Activated T-cell treated with anti-CD3 and anti-CD28 coated beads for 24 hours (primary cell): ENCODE measurements at regions not wholly inside any gene's neighbourhood (a gene's known extent, or its start where the extent isn't known, plus 50 kb on each side); places are given as distances from the start of the nearest gene placed in this dataset.

Source experiments
- DNase-seq: peaks from one replicate; pipeline ENCODE4 v3.0.0-alpha.2; 2020; ENCODE audit warnings: low read depth

- no peak for DNase-seq
Measured at GRCh38 chr18:72470391-72470790, 73.8 kb downstream of the CBLN2 start.

- DNase-seq: no peak
Measured at GRCh38 chr18:72468021-72468710, 76.0 kb downstream of the CBLN2 start.

GRCh38 chr18:72460210-72460680, 83.9 kb downstream of the CBLN2 start:
- DNase-seq: no peak

- DNase-seq: no peak
Measured at GRCh38 chr18:72458271-72458670, 85.9 kb downstream of the CBLN2 start.

GRCh38 chr18:72456802-72457201, 87.3 kb downstream of the CBLN2 start:
- DNase-seq: no peak

- DNase-seq: no peak
Measured at GRCh38 chr18:72452328-72452727, 91.8 kb downstream of the CBLN2 start.

- DNase-seq: no peak
Measured at GRCh38 chr18:72444798-72445155, 99.4 kb downstream of the CBLN2 start.

- DNase-seq: no peak
Measured at GRCh38 chr18:72444111-72444797, 99.9 kb downstream of the CBLN2 start.

GRCh38 chr18:72436401-72436800, 107.7 kb downstream of the CBLN2 start:
- DNase-seq: no peak

GRCh38 chr18:72433756-72434155, 110.4 kb downstream of the CBLN2 start:
- no peak for DNase-seq

- no peak for DNase-seq
Measured at GRCh38 chr18:72427721-72428120, 116.4 kb downstream of the CBLN2 start.

- no peak for DNase-seq
Measured at GRCh38 chr18:72419914-72420313, 124.2 kb downstream of the CBLN2 start.

- no peak for DNase-seq
Measured at GRCh38 chr18:72412927-72413326, 131.2 kb downstream of the CBLN2 start.

GRCh38 chr18:72411261-72411660, 132.9 kb downstream of the CBLN2 start:
- DNase-seq: no peak

- DNase-seq: no peak
Measured at GRCh38 chr18:72410399-72410798, 133.7 kb downstream of the CBLN2 start.

GRCh38 chr18:72409903-72410302, 134.2 kb downstream of the CBLN2 start:
- no peak for DNase-seq

- DNase-seq: no peak
Measured at GRCh38 chr18:72407048-72407447, 137.1 kb downstream of the CBLN2 start.

- no peak for DNase-seq
Measured at GRCh38 chr18:72391951-72392350, 152.2 kb downstream of the CBLN2 start.

- DNase-seq: no peak
Measured at GRCh38 chr18:72391427-72391826, 152.7 kb downstream of the CBLN2 start.

- no peak for DNase-seq
Measured at GRCh38 chr18:72378016-72378415, 166.1 kb downstream of the CBLN2 start.

- DNase-seq: no peak
Measured at GRCh38 chr18:72376256-72376655, 167.9 kb downstream of the CBLN2 start.

GRCh38 chr18:72375618-72376017, 168.5 kb downstream of the CBLN2 start:
- DNase-seq: no peak

GRCh38 chr18:72372076-72372475, 172.1 kb downstream of the CBLN2 start:
- DNase-seq: no peak

GRCh38 chr18:72368308-72368707, 175.8 kb downstream of the CBLN2 start:
- DNase-seq: no peak
